Activated T-helper 1 cell treated with anti-CD3 and anti-CD28 coated beads, Interleukin-12 subunit alpha, Interleukin-12 subunit beta, Interleukin-2, Interleukin-4 antibody, amounts not matched to agents 30 ng/mL and 10 ng/mL and 1 ng/mL, durations not matched to agents 14 hours and 24 hours and 36 hours (primary cell): ENCODE measurements at regions not wholly inside any gene's neighbourhood (a gene's known extent, or its start where the extent isn't known, plus 50 kb on each side); places are given as distances from the start of the nearest gene placed in this dataset.

ENCODE experiments used
- DNase-seq: peaks from one replicate; pipeline ENCODE4 v3.0.0; 2021; ENCODE audit warnings: low spot score
- H3K27ac Mint-ChIP-seq: one replicate; pipeline ENCODE4 v1.8.0; 2021; ENCODE audit warnings: mild to moderate bottlenecking, mixed read lengths
- H3K27me3 Mint-ChIP-seq: one replicate; pipeline ENCODE4 v1.8.0; 2022; ENCODE audit warnings: mild to moderate bottlenecking, moderate library complexity, mixed read lengths; ENCODE audit not compliant: insufficient read depth
- H3K36me3 Mint-ChIP-seq: one replicate; pipeline ENCODE4 v1.8.0; 2021; ENCODE audit warnings: low read depth, mixed read lengths
- H3K4me1 Mint-ChIP-seq: one replicate; pipeline ENCODE4 v1.8.0; 2021; ENCODE audit warnings: low read depth, mixed read lengths
- H3K4me3 Mint-ChIP-seq: one replicate; pipeline ENCODE4 v1.8.0; 2021; ENCODE audit warnings: mild to moderate bottlenecking, moderate library complexity, mixed read lengths
- H3K9me3 Mint-ChIP-seq: one replicate; pipeline ENCODE4 v1.8.0; 2021; ENCODE audit warnings: mixed read lengths
- intact Hi-C: fragments of 100-400 bp; cut with micrococcal nuclease; formaldehyde crosslinking; loops from one replicate; pipeline ENCODE4 v1.15.1; 2024

DNA sequence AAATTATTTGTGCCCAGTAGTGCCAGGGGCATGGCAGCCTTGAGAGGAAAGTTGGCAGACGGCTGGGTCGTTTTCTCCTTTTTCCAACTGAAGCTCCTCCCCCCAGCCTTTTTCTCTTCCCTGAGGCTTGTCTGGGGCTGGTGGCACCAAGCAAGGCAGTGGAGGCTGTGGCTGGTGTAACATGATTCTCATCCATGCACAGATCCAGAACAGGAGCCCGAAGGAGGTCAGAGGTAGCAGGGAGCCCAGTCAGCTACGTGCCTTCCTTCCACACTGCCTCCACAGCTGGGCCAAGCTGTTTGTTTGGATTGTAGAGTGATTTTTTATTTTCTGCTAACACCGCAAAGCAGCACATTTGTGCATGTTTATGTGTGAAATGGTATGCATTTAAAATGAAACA is 170.3 kb upstream of the MGAT5 start:
- Mint-ChIP-seq H3K9me3 (no peaks in the 10 kb centered on the region), H3K27me3 (peaks cover 9% of the 10 kb centered on the region), H3K36me3 (no peaks in the 10 kb centered on the region), H3K4me1 (no peaks in the 10 kb centered on the region), H3K4me3 (no peak overlapping the region), H3K27ac (no peak overlapping the region)
- intact Hi-C loops: no loop called here
- no peak for DNase-seq

DNA sequence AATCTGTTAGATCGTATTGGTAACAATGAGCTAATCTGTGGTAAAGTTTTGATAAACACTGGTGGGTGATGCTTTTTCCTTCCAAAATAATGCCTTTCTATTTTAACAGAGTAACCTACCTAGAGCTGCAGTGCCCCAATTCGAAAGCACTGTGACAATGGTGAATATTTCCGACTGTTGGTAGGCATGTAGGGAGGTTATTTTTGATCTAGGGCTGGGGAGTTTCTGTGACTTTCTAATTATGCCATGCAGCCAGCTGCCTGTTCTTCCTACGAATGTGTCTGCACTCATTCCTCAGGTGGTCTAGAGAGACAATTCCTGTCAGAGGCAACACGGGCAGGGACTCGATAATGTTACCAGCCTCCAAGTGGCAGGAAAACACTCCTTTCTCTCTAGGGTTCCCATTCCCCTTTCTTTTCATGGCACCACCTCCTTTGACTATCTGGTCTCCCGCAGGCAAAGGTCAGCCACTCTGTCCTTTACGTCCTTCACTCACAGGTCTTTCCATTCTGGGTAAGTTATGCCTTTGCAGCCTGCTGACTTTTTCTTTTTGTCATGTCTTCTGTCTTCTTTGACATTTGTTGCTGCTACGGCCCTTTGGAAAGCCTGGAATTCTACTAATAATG is 167.2 kb upstream of the MGAT5 start:
- H3K4me1 Mint-ChIP-seq: no peaks in the 10 kb centered on the region

DNA sequence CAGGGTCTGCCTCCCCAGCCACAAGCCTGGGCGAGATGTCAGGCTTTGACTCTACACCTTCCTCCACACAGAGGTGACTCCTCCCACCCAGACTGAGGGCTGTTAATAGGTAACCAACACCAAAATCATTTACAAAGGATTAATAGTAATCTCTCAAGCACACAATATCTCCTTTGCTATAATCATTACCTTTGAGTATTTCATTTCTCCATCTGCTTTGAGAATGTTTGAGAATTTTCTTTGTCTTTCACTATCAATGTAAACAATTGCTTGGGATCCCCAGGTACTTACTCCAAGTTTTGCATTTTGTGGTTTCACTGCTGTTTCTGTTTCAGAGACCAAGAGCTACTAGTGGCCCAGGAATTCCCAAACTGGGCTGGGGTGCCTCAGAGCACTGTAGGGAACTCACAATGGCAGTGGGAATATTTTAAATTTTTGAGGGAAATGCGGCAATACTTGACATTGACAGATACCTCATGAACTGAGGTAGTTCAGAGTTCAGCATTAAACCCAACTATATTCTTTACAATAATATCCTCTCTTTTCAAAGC is 166.4 kb upstream of the MGAT5 start:
- Mint-ChIP-seq H3K4me1 (no peaks in the 10 kb centered on the region), H3K4me3 (no peak overlapping the region), H3K36me3 (no peaks in the 10 kb centered on the region), H3K9me3 (no peaks in the 10 kb centered on the region), H3K27ac (no peak overlapping the region), H3K27me3 (peaks cover 7% of the 10 kb centered on the region)
- intact Hi-C loops: no loop called here
- no peak for DNase-seq

More for the DNA sequence above, 167.2 kb upstream of the MGAT5 start:
- intact Hi-C loops: no loop called here
- H3K36me3 Mint-ChIP-seq: no peaks in the 10 kb centered on the region
- no peak for DNase-seq
- H3K9me3 Mint-ChIP-seq: no peaks in the 10 kb centered on the region
- peaks cover 10% of the 10 kb centered on the region for H3K27me3 Mint-ChIP-seq
- H3K27ac Mint-ChIP-seq: no peak overlapping the region
- H3K4me3 Mint-ChIP-seq: no peak overlapping the region

DNA sequence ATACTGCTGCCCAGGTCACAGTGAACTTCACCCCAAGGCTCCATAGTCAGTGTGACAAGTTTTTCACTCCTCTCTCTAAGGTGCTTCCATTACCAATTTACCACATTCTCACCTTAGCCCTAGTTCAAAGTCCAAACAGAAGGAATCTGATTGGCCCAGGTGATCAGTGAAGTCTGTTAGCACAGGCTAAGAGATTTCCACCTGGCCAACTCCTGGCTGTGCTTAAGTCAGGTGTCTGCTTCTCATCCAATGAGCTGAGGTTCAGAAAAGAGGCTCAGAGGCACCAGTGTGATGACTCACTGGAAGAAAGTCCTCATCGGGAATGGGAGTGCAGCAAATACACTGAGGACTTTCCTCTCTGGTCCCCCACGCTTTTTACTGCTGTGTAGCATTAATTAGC is 164.4 kb upstream of the MGAT5 start:
- H3K27ac Mint-ChIP-seq: no peak overlapping the region
- intact Hi-C loops: no loop called here
- no peak overlapping the region for H3K4me3 Mint-ChIP-seq
- peaks cover 2% of the 10 kb centered on the region for H3K27me3 Mint-ChIP-seq
- H3K9me3 Mint-ChIP-seq: no peaks in the 10 kb centered on the region
- DNase-seq: no peak
- H3K4me1 Mint-ChIP-seq: no peaks in the 10 kb centered on the region
- no peaks in the 10 kb centered on the region for H3K36me3 Mint-ChIP-seq

DNA sequence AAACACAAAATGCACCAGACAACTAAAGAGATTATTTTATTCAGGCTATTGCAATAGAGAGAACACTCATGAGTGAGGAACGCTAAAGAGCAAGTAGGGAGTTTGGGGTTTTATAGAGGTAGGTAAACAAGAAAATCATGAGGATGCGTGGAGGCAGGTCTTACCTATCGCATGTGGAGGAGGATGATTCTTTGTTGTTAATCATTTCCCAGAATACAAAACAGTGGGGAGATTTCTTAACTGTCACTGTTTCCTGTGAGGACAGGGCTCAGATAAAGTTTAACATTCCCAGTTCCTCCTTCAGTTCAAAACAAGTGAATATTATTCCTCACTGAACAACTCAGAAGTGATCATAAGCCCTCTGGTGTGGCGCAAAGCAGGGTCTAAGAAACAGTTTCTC is 156.1 kb upstream of the MGAT5 start:
- intact Hi-C loops: no loop called here
- Mint-ChIP-seq H3K27me3 (peaks cover 19% of the 10 kb centered on the region), H3K27ac (no peak overlapping the region), H3K4me1 (no peaks in the 10 kb centered on the region), H3K36me3 (no peaks in the 10 kb centered on the region), H3K9me3 (no peaks in the 10 kb centered on the region), H3K4me3 (no peak overlapping the region)
- no peak for DNase-seq

DNA sequence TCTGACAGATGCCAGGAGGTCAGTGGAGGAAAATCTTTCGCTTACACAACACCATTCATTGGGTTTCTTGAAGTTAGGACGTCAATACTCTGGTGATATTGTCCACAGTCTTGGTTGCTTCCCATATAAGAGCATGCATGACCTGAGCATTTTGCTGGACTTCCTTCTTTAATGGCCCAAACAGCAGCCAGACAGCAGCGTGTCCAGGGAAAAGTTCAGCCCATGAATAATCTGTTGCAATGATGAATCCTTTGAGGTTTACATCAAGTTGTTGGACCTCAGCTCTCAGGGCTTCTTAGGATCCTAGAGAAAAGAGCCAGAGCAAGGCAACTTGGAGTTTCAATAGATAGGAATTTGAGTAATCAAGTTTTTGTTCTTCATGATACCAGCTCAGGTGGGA is 155.6 kb upstream of the MGAT5 start:
- intact Hi-C loops: no loop called here
- no peak for DNase-seq
- Mint-ChIP-seq H3K9me3 (no peaks in the 10 kb centered on the region), H3K27me3 (peaks cover 19% of the 10 kb centered on the region), H3K4me1 (no peaks in the 10 kb centered on the region), H3K4me3 (no peak overlapping the region), H3K36me3 (no peaks in the 10 kb centered on the region), H3K27ac (no peak overlapping the region)

DNA sequence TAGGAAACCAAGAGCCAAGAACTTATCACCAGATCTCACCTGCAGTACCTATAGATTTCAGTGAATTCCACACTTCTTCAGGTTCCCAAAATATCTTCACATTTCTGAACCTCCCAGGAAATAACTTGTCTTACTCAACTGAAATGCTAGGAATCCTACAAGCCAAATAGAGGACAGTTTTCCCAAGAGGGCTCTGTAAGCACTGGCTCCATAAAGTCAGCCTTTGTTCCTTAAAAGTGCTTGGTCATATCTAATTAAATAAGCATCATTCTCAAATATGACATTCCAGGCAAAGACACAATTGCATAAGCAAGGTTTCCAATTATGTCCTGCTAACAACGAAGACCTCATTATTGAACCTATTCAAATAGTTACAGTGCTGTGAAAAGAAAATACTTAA is 154.6 kb upstream of the MGAT5 start:
- no peak overlapping the region for H3K27ac Mint-ChIP-seq
- no peaks in the 10 kb centered on the region for H3K36me3 Mint-ChIP-seq
- no peaks in the 10 kb centered on the region for H3K9me3 Mint-ChIP-seq
- no peak for DNase-seq
- H3K27me3 Mint-ChIP-seq: peaks cover 21% of the 10 kb centered on the region
- intact Hi-C loops: no loop called here
- no peak overlapping the region for H3K4me3 Mint-ChIP-seq
- peaks cover 2% of the 10 kb centered on the region for H3K4me1 Mint-ChIP-seq

DNA sequence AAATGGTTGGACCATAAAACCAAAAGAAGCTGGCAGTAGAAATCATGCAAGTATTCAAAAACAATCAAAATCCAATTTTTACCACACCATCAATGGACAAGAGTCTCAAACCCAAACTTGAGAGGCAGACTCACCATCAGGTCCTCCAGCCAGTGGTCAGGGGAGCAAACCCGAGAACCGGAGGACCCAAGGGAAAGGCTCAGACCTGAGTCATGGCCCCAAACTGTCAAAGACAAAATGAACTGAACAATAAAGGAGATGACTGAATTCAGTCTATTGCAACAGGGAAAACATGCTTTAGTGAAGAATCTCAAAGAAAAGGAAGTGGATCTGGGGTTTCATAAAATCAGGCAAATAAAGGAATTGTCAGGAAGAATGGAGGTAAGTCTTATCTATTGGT is 150.7 kb upstream of the MGAT5 start:
- H3K9me3 Mint-ChIP-seq: no peaks in the 10 kb centered on the region
- intact Hi-C loops: no loop called here
- H3K27ac Mint-ChIP-seq: no peak overlapping the region
- H3K4me3 Mint-ChIP-seq: no peak overlapping the region
- H3K27me3 Mint-ChIP-seq: peaks cover 15% of the 10 kb centered on the region
- H3K4me1 Mint-ChIP-seq: peaks cover 11% of the 10 kb centered on the region
- DNase-seq: no peak
- H3K36me3 Mint-ChIP-seq: no peaks in the 10 kb centered on the region

DNA sequence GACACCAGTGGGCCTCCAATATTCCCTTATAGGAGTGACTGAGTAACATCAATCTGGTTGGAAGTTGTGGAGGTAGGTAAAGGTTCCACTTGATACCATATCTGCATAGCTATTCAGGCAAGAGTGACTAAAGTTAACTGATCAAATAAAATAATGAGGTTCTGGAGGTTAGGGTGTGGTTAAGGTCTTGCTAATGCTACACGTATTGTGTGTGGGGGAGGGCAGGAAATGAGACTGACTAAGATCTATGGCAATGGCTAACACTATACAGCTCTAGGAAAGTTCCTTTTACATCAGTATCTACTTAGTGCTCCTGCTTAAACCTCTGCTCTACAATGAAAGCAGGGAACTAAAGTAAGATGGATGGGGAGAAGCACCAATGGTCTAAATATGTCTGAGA is 149.1 kb upstream of the MGAT5 start:
- intact Hi-C loops: no loop called here
- H3K4me1 Mint-ChIP-seq: peaks cover 11% of the 10 kb centered on the region
- peaks cover 15% of the 10 kb centered on the region for H3K27me3 Mint-ChIP-seq
- DNase-seq: no peak
- no peaks in the 10 kb centered on the region for H3K9me3 Mint-ChIP-seq
- H3K4me3 Mint-ChIP-seq: no peak overlapping the region
- no peaks in the 10 kb centered on the region for H3K36me3 Mint-ChIP-seq
- no peak overlapping the region for H3K27ac Mint-ChIP-seq

DNA sequence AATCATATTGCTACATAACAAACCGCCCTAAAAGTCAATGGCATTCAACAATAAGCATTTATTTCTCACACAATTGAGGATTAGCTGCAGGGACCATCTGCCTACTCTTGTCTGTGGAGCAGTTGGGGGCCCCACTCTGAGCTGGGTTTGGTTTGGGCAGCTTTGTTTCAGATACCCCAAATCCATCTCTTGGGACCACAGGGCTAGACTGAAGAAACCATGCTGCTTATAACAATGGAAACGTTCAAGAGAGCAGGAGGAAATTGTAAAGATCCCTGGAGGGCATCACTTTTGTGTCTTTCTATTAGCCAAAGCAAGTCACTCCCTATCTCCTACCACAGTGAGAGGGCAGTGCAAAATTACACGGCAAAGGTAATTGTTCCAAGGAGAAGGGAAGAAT is 146.5 kb upstream of the MGAT5 start:
- no peak overlapping the region for H3K27ac Mint-ChIP-seq
- no peak for DNase-seq
- intact Hi-C loops: no loop called here
- H3K4me1 Mint-ChIP-seq: peaks cover 11% of the 10 kb centered on the region
- H3K36me3 Mint-ChIP-seq: no peaks in the 10 kb centered on the region
- H3K4me3 Mint-ChIP-seq: no peak overlapping the region
- peaks cover 5% of the 10 kb centered on the region for H3K27me3 Mint-ChIP-seq
- H3K9me3 Mint-ChIP-seq: no peaks in the 10 kb centered on the region

DNA sequence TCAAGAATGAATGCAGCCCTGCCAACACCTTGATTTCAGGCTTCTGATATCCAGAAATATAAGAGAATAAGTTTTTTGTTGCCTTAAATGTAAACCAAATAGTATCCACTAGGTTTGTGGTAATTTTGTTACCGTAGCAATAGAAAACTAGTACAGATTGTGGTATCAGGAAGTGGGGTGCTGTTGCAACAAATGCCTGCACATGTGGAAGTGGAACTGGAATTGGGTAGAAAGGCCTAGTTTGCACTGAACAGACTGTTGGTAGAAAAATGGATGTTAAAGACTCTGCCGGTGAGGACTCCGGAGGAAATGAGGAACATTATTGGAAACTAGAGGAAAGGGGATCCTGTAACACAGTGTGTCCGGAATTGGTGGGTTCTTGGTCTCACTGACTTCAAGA is 145.8 kb upstream of the MGAT5 start:
- H3K9me3 Mint-ChIP-seq: no peaks in the 10 kb centered on the region
- peaks cover 6% of the 10 kb centered on the region for H3K27me3 Mint-ChIP-seq

DNA sequence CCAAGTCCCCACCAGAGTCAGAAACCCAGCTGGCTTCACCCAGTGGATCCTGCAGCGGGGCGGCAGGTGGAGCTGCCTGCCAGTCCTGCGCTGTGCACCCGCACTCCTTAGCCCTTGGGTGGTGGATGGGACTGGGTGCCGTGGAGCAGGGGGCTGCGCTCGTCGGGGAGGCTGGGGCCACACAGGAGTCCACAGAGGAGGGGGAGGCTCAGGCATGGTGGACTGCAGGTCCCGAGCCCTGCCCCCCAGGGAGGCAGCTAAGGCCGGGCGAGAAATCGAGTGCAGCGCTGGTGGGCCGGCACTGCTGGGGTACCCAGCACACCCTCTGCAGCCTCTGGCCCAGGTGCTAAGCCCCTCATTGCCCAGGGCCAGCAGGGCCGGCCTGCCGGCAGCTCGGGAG is 144.6 kb upstream of the MGAT5 start:
- H3K4me3 Mint-ChIP-seq: no peak overlapping the region
- peaks cover 12% of the 10 kb centered on the region for H3K27me3 Mint-ChIP-seq
- H3K27ac Mint-ChIP-seq: no peak overlapping the region
- DNase-seq: no peak
- peaks cover 10% of the 10 kb centered on the region for H3K4me1 Mint-ChIP-seq
- intact Hi-C loops: no loop called here
- H3K36me3 Mint-ChIP-seq: no peaks in the 10 kb centered on the region
- no peaks in the 10 kb centered on the region for H3K9me3 Mint-ChIP-seq

More for the DNA sequence above, 145.8 kb upstream of the MGAT5 start:
- intact Hi-C loops: no loop called here
- DNase-seq: no peak
- H3K36me3 Mint-ChIP-seq: no peaks in the 10 kb centered on the region
- H3K4me1 Mint-ChIP-seq: peaks cover 11% of the 10 kb centered on the region
- no peak overlapping the region for H3K4me3 Mint-ChIP-seq
- no peak overlapping the region for H3K27ac Mint-ChIP-seq

DNA sequence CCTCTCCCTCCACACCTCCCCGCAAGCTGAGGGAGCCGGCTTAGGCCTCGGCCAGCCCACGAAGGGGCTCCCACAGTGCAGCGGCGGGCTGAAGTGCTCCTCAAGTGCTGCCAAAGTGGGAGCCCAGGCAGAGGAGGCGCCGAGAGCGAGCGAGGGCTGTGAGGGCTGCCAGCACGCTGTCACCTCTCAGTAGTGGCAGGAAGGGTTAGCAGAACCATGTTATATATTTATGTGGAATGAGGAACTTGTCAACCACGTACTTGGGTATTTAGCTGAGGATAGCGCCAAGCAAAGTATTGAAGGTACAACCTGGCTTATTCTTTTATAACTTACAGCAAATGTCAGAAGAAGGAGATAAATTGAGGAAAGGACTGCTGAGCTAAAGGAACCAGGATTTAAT is 144.1 kb upstream of the MGAT5 start:
- Mint-ChIP-seq H3K4me1 (peaks cover 5% of the 10 kb centered on the region), H3K27ac (no peak overlapping the region), H3K27me3 (peaks cover 17% of the 10 kb centered on the region), H3K9me3 (no peaks in the 10 kb centered on the region), H3K4me3 (no peak overlapping the region), H3K36me3 (no peaks in the 10 kb centered on the region)
- DNase-seq: no peak
- intact Hi-C loops: no loop called here

DNA sequence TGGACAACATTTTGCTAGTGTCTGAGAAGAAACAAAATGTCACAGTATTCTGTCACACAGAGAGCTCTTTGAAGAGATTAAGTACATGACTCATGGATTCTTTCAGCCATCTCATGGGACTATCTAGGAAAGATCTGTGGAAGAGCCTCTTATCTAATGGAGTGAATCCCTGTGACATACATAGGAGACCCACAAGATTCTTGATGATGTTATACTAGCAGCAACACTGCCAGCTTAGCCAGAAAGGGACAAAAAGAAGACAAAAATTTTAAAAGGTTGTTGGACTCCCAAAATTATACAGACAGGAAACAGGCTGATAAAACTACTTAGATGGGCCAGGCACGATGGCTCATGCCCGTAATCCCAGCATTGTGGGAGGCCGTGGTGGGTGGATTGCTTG is 143.3 kb upstream of the MGAT5 start:
- no peak for DNase-seq
- Mint-ChIP-seq H3K27ac (no peak overlapping the region), H3K4me1 (no peaks in the 10 kb centered on the region), H3K36me3 (no peaks in the 10 kb centered on the region), H3K9me3 (no peaks in the 10 kb centered on the region), H3K27me3 (peaks cover 24% of the 10 kb centered on the region), H3K4me3 (no peak overlapping the region)
- intact Hi-C loops: no loop called here
